Activated CD4-positive, CD25-positive, alpha-beta regulatory T cell (primary cell): ENCODE measurements at regions not wholly inside any gene's neighbourhood (a gene's known extent, or its start where the extent isn't known, plus 50 kb on each side); places are given as distances from the start of the nearest gene placed in this dataset.
A peak's percentile ranks its signal among the peaks of the same experiment; 100 is the strongest.

Source experiments
- DNase-seq, 4 experiments: peaks; one replicate each; lab custom pipeline; 2025; lab: John Stamatoyannopoulos, UW

DNA sequence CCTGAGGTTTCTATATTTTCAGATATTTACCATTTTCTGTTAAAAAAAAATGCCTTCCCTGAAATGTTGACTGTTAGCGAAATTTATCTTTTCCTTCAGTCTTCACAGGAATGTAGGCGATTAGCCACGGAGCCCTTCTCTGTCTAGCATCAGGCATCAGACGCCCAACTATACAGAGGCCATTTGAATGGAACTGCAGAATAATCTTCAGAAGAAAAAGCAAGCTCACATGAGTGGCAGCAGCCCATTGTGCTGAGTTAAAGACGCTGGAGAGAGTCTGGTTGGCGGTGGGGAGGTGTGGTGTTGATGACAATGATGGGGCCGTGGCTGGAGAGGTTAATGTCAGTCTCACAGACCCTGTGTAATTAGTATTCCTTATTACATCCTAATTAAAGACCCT is 196.8 kb upstream of the LEF1 start:
- DNase-seq = no peak

DNA sequence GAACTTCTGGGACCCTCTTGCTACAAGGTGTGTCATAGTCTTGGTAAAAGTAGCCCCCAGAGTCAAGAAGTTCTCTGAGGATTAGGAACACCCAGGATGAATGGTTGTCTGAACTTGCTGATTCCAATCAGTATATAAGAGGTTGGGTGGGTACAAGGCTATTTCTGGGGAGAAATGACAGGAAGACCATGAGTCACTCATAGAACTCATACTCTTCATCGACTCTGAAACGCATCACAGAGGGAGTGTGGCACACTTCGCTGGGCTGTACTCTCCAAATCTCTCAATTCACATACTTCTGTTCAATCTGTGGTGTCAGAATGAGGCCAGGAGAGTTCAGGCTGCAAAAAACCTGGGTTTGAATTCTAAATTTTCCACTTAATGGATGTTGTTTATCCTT is 193.2 kb upstream of the LEF1 start:
- DNase-seq = no peak

DNA sequence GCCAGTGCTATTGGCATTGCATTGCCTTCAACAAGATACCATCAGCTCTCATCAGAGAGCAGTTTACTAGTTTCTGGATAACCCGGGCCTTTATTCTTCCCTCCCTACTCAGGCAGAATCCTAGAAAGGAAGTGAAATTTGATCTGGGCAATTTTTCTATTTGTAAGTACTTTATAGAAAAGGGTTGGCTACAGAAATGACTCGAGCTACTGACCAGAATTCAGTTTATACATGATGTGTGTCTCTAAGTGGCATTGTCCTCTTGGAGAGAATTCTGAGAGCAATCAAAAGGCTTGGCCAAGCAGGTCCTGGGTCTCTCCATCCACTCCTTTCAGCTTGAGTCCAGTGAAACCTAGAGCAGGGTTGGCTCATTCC is 192.7 kb upstream of the LEF1 start:
- DNase-seq = no peak

DNA sequence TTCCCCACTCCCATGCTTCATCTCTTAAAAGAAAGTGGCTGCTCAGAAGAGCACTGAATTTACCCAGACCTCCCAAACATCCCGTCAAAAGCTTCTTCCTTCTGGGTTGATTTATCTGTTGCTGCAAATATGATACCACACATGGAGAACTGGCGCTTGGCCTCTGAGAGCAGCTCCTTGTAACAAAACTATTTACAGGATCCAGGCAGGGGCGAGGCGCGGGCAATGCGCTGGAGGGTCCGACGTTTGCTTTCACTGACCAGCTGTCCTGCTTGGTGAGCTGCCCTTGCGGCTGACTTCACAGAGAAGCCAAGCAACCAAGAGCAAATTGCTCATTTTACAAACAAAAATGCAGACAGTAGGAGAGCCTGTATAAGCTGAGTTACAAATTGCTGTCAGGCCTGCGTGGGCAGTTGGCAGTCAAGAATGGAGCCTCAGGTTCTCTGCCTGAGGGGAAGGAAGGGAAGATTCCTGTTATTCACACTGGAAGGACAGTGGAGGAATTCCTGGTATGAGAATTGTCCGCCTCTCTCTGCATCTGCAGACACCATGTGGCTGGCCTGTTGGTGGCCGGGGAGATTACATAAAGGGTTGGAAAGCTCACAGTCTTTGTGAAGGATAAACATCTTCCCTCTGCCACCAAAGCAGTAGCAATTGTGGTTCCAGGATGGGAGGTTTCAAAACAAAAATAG is 192.2 kb upstream of the LEF1 start:
- DNase-seq = no peak

DNA sequence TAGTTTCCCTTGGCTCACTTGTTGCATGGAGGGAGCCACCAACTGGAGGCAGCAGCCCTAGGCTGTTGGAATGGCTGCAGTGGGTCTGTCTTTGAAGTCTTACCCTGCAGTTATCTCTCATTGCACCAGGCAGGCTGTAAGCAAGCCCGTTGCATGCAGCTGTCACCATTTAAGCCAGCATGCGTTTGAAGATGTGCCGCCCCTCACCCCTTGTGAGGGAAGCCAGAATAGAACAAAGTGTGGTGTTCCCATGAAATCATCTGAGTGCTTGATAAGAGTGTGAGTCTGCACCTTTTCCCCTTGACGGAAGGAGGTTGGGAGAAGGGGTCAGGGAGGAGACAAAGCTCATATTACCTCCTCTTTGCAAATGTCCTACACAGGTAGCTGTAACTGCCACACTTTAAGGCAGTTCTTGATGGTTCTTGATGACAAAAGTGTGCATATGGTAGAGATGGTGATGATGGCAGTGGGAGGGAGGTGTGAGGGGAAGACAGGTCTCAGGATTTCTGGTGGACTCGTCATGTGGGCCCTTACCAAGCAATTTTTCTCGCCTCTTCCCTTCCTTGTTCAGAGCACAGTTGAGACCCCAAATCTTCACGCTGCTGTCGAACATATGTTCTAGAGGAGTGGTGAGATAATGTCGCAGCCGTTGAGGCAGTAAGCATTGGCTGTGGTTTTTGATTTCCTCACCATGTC is 191.4 kb upstream of the LEF1 start:
- no peak for DNase-seq

DNA sequence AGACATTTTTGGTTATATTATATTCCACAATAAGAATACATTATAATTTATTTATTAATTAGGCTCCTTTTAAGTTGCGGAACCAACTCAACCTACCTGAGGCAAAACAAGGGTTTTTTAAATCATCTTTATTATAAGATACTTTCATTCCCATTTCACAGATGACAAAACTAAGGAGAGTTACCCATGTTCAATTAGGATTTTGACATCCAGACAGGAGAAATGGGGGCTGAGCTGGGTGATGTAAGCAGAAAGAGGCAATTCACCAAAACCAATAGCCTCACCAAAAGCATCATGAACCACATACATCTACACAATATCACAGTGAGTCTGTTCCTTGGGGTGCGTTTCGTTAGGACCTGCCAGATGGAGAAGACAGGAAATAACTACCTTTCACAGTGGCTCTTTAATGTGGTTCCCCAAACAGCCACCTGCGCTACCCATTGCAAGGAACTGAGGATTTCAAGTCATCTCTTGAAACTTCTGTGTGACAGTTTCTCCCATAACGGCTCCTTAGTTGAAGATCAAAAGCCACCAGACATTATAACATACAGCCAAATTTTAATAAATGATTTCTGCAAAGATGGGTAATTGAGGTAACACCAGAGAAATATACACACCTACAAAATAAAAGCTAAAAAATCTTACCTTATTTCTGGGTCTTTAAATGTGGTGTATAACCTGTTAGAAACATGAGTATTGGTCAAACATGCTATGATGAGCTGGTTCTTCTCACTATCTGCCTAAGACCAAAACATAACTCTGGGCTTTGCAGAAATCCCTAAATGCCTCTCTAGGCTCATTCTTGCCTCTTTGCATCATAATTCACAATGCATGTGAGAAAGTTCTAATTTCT is 190.6 kb upstream of the LEF1 start:
- DNase-seq = no peak

DNA sequence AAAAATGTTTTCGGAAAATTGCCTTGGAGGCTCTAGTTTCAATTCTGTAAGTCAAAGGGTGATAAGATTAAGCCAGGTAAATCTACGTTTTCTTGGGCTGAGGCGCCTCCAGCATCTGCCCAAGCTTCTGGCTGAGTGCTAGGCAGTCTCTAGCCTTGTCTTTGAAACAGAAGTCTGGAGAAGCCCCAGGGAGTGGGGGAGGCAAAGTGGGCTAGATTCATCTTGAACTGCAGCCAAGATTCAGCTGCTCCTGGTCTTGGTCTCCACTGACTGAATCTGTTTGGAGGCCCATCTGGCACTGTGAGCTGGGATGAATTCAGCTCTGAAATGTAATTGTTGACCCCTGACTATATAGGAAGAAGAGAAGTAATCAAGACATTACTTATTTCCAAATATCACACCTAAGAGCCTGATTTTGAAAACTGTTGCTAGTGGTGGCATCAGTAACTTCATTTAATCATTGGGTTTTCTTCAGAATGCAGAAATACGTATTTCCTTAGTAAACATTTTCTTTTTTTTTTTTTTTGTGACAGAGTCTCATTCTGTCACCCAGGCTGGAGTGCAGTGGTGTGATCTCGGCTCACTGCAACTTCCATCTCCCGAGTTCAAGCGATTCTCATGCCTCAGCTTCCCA is 187.3 kb upstream of the LEF1 start:
- DNase-seq = peak in 1 of 4 experiments; percentile 1

DNA sequence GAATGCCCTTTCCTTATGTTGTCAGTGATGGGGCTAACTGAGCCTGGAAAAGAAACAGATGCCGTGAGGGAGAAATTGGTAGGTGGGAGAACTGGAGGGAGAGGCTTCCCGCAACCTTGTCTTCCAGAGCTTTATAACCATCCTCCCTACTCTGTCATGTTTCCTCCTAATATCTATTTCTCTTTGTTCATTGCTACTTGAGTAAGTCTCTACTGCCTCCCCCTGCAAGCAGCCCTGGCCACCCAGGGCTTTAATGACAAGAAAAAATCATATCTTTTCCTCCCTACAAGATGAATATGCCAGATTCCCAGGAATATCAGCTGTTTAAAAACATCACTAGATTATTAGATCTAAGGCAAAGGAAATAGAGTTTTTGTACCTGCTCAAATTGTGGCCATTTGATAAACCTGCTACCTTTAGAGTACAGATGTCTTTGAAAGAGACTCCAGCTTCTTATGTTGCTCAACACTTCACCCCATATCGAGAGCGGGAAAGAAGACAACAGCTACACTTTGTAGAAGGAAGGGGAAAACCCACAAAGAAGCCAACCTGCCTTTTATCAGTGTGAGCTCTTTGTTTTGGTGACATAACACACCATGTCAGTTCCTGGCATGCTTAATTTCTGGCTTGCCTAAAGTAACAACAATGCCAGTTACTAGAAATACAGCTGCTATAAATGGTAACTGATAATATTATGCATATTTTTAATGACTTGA is 186.6 kb upstream of the LEF1 start:
- peak in 2 of 4 experiments; percentile 4 to 10 for DNase-seq

DNA sequence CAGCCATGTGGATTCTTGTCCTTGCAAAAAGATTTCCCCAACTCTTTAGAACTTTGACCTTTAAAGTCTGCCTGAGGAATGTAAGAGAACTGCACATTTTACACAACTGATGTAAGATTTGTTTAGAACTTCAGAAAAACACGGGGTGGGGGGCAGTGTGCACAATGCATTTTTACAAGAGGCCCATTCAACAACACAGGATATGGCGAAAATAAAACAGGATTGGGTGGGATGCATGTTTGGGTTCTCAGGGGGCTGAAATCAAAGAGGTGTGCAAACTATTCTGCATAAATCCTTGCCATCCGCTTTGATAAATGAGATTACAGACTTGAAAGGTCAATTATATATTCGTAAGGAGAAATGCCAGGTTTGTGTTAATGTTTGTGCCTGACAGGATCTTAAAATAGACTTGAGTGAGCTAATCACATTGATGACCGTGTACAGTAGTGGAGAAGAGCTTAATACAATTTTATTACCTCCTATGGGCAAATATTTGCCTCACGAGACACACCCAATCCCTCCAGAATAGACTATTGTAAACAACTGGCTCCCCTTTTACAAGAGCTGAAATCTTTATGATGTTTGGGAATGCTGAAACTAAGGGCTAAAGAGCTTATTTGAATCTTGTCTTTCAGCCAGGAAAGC is 184.1 kb upstream of the LEF1 start:
- DNase-seq = no peak

DNA sequence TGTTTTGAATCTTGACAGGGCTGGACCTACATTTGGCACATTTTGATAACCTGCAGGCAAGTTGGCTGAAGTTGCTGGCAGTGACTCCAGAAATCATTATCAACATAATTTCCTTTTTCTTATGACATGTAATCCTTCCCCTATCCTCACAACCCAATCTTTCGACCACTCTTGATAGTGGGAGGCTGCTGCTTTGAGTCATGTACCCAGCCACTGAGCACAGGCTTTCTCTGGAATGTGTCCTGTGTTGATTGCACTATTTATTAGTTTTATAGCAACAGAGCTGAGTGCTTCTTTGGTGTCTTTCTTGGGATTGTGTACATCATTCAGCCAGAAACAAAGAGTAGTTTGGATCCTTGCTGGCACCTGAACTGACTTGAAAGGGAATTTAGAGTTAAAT is 183.1 kb upstream of the LEF1 start:
- DNase-seq = no peak

DNA sequence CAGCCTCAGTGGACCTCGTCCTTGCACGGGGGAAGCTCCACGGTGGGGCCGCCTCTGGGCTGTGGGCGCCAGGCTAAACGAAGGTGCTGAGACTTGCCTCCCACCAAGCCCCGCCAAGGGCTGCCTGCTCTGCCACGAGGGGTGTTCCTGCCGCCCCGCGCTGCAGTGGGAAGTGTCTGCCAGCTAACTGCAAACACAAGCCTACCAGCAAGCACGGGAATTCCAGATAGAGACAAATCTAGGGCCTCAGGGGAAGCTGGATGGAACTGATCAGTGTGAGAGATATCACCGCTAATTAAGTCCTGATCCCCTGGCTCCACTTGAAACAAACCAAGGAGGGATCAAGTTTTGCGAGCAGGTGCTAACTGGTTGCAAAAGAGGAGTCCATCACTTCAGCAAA is 181.6 kb upstream of the LEF1 start:
- DNase-seq = no peak

DNA sequence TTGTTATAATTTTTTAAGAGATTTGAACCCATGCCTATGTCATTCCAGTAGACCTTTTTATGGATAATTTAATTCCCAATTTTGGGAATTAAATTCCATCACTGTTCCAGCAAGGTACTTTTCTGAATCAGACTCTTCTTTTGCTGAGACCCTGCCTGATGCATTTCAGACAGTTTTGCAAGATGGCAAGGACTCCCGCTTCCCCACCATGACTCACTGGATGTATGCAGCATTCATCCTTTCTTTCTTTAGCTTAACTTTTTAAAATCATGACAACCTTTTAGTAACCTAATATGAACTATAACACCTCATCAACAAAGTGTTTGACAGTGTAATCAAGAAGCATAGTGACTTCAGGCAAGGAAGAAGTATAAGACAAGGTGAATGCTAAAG is 178.1 kb upstream of the LEF1 start:
- DNase-seq = no peak

DNA sequence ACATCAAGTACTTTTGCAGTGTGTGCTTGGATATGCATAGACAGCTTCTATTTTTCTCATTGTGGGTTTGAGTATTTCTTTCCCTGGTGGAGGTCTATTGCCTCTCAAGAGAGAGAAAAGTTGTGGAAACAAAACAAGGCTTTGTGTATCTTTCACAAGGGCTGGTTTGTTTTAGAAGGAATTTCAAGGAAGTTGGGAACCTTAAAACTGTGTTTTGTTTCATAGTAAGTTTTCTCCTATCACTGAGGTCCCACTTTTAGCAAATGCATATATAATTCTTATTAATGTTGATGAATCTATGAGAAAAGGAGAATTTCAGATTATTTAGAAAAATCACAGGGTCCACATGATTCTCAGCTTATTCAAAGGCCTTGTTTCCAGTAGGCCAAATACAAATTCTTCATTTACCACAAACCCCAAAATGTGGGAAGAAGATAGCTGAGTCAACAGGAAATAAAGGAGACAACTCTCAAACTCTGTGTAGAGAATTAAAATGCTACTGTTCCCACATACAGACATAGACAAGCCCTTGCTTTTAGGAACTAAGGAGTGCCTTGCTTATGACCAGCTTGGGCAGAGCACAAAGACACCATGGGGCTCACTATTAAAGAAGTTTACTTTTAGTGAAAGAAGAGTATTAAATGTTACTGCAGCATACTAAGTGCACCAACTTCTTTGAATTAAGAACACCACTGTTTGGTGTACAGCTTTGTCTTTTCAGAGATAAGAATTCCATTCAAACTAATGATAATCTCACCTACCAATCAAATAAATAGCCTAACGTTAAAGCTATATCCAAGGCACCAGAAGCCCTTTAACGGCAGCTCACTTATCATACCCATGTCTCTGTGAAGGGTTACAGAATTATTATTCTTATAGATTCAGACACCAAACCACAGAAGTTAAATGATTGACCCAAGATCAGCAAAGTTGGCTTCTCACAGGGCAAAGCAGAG is 177.4 kb upstream of the LEF1 start:
- DNase-seq = no peak

DNA sequence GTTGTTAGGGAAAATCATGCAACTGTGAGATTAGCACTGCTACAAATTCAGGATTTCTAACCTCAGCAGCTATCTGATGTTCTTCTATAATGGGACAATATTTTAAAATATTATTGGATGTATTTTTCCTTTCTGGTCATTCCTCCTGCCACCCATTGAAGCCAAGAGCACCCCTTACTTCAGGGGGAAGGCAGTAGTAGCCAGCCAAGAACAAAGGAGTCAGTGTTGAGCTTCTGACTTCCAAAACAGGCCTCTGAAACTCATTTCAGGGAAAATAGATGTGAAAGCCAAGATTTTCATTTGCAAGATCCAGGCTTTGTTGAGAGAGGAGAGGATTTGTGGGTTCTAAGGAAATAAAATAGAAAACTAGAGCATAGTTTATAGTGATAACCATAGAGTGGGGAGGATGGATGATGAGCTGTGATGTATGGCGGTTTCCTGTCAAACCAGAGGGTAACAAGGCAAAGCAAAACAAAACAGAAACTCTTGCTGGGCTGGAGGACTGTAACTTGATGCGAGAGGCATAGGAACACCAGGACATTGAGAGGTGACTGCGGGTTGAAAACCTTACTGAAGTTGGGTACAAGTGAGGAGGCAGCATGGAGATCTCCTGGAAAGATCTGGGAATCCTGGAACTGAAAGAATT is 173.7 kb upstream of the LEF1 start:
- peak in 1 of 4 experiments; percentile 1 for DNase-seq

DNA sequence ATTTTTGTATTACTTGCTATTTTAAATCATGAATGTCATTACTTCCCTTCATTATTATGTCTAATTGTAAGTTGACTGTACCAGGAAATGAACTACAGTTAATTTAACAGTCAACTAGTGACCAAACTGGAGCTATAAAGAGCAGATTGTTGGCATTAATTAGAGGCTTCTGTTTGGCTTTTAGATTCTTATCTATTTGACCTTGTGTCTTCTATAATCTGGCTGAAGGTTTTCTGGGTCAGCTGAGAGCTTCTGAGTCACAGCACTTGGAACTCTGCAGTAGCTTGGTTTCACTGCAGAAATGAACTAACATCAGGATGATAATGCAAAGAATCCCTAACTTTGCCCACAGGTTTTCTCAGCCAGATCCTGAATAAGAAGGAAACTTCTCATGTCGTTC is 169.2 kb upstream of the LEF1 start:
- no peak for DNase-seq

DNA sequence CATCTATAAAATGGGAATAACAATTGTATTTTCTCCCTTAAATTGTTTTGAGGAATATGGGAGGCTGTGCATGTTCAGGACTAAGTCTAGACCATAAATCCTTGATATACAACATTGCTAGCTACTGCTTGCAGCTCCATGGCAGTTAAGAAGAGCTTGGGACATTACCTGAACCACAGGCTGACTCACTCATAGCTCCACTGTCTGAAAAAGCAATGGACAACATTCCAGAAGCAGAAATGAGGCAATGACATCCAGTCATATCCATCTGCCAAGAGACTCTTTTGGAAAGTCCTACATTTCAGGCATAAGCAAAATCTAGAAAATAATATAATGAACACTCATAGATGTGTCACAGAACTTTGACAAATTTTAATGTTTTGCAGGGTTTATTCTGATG is 167.3 kb upstream of the LEF1 start:
- DNase-seq = no peak

DNA sequence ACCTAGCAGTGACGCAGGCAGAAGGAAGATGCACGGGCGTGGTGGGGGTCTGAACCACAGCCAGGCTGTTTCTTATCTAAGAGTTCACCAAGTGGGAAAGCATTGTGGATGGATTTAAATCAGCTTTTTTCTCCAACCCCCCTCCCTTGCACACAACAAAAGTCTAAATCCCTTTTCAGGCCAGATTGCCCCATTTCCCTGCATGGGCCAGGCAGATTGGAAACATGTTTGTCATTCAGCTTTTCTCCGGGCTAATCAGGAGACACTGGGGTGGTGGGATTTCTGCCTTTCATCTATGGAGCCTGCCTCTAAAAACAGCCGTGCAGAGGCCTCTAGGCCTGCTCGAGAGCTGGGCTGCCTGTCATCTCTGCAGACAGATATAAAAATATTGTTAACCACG is 166.3 kb upstream of the LEF1 start:
- no peak for DNase-seq

DNA sequence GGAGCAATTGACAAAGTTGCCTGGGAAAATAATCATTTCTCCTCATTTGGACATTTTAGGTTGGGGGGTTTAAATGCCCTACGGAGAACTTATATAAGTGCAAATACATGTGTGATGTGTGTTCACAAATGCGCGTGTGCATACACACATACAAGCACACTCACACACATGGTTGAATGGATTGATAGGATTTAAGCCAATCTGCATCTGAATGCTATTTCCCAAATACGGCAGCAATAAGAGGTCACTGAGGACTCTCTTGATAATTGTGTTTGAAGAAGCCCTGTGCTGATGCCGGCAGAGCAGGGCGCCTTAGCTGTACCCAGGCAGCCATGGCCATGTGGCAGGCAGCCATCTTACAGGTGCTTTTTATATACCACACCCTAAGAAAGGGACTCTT is 165.3 kb upstream of the LEF1 start:
- DNase-seq = no peak

DNA sequence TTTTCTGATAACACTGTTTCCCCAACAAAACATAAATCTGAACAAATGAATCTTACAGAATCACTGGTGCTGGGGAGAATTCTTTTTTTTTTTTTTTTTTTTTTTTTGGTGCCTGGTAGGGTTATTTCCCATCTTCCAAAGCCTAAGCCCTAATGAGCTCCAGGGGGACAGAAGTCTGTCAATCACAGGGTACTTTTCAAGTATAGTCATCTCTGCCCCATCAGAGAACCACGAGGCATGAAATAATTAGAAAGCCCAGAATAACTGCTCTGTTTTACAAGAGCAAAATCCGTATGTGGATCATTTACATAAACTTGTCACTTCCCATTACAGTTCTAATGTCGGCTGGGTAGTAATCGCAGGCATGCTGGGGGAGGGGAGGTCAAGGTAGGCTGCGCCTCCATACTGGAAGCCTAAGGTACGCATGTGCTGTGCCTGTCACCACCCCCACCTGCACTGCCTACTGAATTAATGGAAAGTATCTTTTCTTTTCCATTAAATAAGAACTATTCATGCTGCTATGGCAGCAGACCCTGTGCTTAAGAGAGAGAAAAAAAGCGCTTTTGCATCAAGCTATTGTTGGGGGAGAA is 164.7 kb upstream of the LEF1 start:
- DNase-seq = no peak
